ENCODE measurements at regions not wholly inside any gene's neighbourhood (a gene's known extent, or its start where the extent isn't known, plus 50 kb on each side); places are given as distances from the start of the nearest gene placed in this dataset.
A peak's percentile ranks its signal among the peaks of the same experiment; 100 is the strongest.
"Not testable (repeated sequence)": the region's sequence is repeated elsewhere in the genome, so short reads cannot be mapped to it uniquely, and the experiment has no call there.

GRCh38 chr1:95535614-95536013 is 301.6 kb downstream of the RWDD3 start:
- DNase-seq: no peak

DNA sequence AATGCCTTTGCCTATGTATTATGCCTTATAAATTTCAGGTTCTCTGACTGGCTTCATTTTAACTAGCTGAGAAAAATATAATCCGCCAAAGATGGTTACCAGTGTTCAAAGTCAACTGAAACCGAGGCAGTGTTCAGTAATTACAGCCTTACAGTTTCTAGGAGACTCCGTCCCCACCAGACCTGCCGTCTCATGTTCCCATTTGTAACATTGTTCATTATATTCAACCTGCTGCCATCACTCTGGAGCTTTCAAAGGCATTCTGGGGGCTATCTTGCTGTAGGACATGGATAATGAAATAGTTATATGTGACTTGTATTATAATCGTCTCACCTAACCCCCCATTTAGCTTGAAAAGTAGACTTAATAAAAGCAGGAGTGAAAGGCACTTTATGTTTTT is 302.5 kb downstream of the RWDD3 start:
- no peak for DNase-seq

DNA sequence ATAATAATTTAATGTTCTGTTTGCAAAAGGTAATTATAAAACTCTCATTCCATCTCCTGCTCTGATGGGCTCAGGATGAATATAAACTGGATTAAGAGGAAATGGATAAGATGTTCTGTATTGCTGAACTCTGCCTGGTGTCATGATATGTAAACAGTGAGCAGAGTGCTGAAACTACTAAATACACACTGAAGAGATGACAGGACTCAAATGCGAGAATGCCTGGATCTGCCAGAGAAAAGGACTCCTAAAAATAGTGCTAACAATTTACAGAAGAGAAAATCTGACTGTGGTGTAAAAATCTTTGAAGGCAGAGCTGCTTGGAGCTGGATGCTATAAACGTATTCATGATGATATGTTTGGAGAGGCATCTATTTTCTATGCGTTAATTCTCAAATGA is 303.2 kb downstream of the RWDD3 start:
- DNase-seq: no peak

DNA sequence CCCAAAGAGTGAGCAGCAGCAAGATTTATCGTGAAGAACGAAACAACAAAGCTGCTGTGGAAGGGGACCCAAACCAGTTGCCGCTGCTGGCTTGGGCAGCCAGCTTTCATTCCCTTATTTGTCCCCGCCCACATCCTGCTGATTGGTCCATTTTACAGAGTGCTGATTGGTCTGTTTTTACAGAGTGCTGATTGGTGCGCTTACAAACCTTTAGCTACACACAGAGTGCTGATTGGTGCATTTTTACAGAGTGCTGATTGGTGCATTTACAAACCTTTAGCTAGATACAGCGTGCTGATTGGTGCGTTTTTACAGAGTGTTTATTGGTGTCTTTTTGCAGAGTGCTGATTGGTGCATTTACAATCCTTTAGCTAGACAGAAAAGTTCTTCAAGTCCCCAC is 304.2 kb downstream of the RWDD3 start:
- not testable (repeated sequence) for DNase-seq

DNA sequence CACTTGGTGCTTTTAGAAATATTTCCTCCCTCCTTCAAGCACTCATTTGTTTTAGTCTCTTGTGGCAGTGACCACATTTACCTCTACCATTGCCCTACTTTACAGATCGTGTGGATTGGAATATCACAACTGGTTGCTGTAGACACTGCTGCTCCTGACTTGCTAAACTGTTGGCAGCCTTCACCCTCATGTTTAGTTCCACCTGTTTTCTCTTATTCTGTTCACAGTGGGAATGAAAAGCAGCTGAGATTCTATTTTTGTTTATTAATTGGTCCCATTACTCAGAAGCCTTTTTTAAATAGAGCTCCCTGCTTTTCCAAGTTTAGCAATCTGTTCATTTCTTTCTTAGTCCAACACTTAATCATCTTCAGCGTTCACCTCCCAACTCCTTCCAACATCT is 308.9 kb downstream of the RWDD3 start:
- DNase-seq: no peak

DNA sequence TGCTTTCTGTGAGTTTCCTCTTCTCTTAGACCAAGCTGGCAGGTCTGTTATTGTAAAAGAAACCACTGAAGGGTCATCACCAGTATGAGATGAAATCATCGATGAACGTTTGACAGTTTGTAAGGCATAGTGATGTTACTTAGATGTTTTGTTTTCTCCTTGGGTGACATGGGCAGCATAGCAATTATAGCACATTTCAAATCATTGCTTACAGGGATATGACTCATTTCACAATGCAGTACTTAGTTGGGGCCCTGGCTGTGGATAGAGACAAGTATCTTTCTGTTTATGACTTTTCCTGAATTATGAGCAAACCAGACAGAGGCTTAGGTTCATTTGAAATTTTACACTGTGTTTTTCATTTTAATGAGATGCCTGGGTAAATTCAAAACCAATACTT is 313.0 kb downstream of the RWDD3 start:
- peak; percentile 42 for DNase-seq

GRCh38 chr1:95548211-95548610 is 314.2 kb downstream of the RWDD3 start:
- DNase-seq: no peak

DNA sequence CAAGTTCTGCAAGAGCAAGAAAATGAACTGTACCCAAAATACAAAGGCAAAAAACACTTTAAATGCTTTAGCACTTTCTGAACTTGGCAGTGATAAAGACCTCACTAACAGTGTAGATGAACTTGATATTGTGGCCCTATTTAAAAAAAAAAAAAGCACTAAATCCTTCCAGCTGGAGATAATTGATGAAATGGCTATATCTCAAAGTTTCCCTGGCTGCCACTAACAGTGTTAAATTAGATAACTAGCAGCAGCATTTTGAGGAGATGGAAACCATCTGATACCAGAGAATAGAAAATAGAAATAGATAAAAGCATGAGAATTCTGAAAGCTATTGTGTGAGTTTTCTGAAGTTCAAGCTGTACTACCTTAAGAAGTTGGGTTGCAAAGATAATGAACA is 317.2 kb downstream of the RWDD3 start:
- DNase-seq: peak; percentile 15

DNA sequence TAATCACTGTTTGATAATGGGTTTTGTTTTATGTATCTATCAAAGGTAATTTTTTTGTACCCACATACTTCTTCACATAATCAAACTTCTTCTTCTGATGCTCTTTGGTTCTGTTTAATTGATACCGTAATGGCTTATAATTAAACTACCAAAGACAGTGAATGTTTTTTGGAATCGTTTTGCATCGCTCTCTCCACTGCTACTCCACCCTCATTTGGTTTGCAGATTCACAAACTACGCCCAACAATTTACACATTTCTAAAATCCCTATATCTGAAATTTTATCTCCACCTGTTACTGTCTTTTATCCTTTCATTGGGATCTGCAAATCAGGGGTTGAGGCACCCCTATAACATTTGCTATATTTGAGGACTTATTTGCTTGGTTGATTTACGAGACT is 319.6 kb downstream of the RWDD3 start:
- no peak for DNase-seq

GRCh38 chr1:95554408-95554807 is 320.4 kb downstream of the RWDD3 start:
- DNase-seq: no peak

GRCh38 chr1:95558791-95559190 is 324.8 kb downstream of the RWDD3 start:
- DNase-seq: no peak

- no peak for DNase-seq
These were observed 327.3 kb downstream of the RWDD3 start for GRCh38 chr1:95561346-95561745.

DNA sequence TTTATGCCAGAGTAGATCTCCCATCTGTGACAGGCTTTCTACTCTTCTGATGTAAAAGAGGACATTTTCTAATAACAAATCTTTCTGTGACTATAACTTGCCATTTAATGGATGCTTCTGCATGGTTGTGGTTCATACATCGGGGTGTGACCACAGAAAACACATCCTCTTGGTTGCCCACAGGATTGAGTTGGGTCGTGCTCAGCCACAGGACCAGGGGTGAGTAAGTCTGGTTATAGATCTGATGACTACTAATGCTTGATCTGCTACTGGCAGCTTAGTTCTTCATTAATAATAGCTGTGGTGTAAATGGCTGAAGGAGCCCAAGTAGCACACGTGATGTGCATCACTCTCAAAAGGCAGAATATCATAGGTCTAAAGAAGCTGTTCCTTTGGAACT is 328.2 kb downstream of the RWDD3 start:
- no peak for DNase-seq

DNA sequence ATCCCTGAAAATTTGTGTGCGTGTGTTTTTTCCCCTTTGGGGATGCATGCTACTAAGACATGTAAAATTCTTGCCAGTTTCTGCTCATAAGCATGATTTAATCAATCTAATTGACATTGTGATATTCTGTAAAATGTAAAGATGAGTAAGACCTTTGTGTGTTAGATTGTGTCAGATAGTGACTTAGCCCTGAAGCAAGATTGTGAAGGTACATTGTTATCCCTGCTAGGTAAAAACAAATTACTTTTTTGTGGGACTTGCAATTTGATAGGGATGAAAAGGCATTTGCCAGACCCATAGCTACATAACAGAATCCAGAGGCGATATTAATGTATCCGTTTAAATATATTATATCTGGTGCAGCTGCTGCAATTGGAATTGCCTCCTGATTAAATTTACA is 338.0 kb downstream of the RWDD3 start:
- no peak for DNase-seq

GRCh38 chr1:95572962-95573361 is 339.0 kb downstream of the RWDD3 start:
- no peak for DNase-seq

- no peak for DNase-seq
These were observed 341.3 kb downstream of the RWDD3 start for GRCh38 chr1:95575291-95575690.

- DNase-seq: no peak
These were observed 344.5 kb downstream of the RWDD3 start for GRCh38 chr1:95578462-95578861.

DNA sequence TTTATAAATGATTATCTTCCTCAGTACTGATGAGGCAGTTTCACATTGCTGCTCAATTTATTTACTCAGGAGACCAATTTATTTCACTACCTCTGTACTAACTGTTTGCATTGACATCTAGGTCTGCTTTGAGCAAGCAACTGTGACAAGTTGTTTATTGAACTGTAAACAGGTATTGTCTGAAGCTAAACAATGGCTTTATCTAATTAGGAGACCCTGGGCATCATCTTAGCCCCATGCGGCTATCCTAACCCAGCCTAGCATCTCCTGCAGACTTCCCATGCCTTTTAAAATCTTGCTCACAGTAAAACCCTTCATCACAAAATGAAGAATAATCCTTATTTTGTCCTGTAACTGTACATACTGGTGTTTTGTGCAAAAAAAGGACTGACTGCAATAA is 348.2 kb downstream of the RWDD3 start:
- DNase-seq: peak; percentile 29

DNA sequence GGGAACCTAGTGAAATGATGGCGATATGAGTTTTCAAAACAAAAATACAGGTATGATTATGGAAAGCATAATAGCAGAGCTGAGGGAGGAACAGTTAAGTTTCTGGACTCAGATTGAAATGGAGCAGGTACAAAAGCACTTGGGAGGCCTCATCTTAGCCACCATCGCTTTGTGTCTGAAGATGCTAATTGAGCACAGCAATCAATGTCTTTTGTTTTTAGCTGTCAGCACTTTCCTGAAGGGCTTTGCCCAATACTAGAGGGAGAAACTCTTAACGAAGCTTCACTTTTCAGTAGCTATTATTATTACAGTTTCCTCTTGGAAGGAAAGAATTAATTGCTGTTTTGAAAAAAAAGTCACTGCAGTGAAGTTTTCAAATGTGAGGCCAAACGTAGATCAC is 348.7 kb downstream of the RWDD3 start:
- peak; percentile 38 for DNase-seq

- peak; percentile 55 for DNase-seq
These were observed 349.7 kb downstream of the RWDD3 start for GRCh38 chr1:95583661-95584210.

DNA sequence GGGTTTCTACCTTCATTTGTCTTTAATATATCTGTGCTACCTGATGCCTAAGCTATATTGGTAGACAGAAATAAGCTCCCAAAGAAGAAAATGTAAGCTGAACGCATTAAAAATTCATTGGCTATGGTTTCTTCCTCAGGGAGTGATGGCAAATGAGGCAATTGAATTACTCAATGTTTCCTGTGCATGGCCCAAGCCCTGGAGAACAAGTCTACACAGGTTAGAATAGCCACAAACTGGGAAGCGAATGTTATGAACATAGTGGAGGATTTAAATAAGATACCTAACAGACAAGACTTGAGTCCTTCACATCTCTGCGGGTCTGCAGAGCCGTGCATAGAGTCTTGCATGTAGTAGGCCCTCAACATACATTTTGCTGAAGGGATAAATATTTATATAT is 350.3 kb downstream of the RWDD3 start:
- peak; percentile 26 for DNase-seq

DNA sequence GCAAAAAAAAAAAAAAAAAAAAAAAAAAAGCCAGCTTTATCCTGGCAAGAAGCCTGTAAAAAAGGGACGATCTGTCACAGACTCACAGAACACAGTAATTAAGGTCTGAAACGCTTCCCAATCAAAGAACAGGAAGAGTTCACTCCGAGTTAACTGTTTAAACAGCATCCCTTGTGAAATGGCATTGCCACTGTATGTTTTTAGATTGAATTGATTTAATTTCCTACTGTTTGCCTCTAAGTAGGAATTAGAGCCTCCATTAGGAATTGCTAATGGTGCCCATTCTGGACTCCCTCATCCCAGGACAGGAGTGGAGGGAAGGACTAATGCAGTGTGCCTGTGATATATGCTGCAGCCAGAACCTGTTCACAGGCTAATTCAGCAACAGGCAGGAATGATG is 370.8 kb downstream of the RWDD3 start:
- DNase-seq: peak; percentile 22

GRCh38 chr1:95614197-95614596 is 380.2 kb downstream of the RWDD3 start:
- no peak for DNase-seq

- no peak for DNase-seq
These were observed 381.4 kb downstream of the RWDD3 start for GRCh38 chr1:95615421-95615820.

- no peak for DNase-seq
These were observed 386.1 kb downstream of the RWDD3 start for GRCh38 chr1:95620076-95620475.

- no peak for DNase-seq
These were observed 388.6 kb downstream of the RWDD3 start for GRCh38 chr1:95622609-95623008.
